GM23338 (cell line): ENCODE measurements at regions not wholly inside any gene's neighbourhood (a gene's known extent, or its start where the extent isn't known, plus 50 kb on each side); places are given as distances from the start of the nearest gene placed in this dataset.

Source experiments
- ATAC-seq: fragments of 200-7000 bp; cut with Tn5 transposase; 3 replicates; pipeline ENCODE4 v1.9.1; 2020
- DNase-seq: peaks from one replicate; pipeline ENCODE4 v3.0.0-alpha.2; 2015; ENCODE audit warnings: low spot score
- H2AFZ ChIP-seq: fragments of 200-600 bp; sonication (generic); 2 replicates; pipeline ENCODE4 v1.8.0; 2016; ENCODE audit warnings: antibody characterized with exemption, mild to moderate bottlenecking, moderate library complexity
- H3F3A ChIP-seq: fragments of 200-600 bp; sonication (generic); replicated peaks from 2 replicates; pipeline ENCODE4 v1.8.0; 2017; ENCODE audit warnings: antibody characterized with exemption, mixed run types, low read depth
- H3K27ac ChIP-seq: fragments of 200-600 bp; sonication (generic); 2 replicates; pipeline ENCODE4 v1.6.1; 2016; ENCODE audit warnings: low read depth
- H3K27me3 ChIP-seq: fragments of 200-600 bp; sonication (generic); 2 replicates; pipeline ENCODE4 v1.8.0; 2016; ENCODE audit warnings: mild to moderate bottlenecking, mixed run types, moderate library complexity; ENCODE audit not compliant: insufficient read depth
- H3K36me3 ChIP-seq: fragments of 200-600 bp; sonication (generic); 2 replicates; pipeline ENCODE4 v1.8.0; 2016; ENCODE audit warnings: mild to moderate bottlenecking; ENCODE audit not compliant: insufficient read depth
- H3K4me1 ChIP-seq: fragments of 200-600 bp; sonication (generic); 2 replicates; pipeline ENCODE4 v1.8.0; 2016; ENCODE audit warnings: mild to moderate bottlenecking, moderate library complexity; ENCODE audit not compliant: insufficient read depth
- H3K4me2 ChIP-seq: fragments of 200-600 bp; sonication (generic); 2 replicates; pipeline ENCODE4 v1.7.1; 2017; ENCODE audit warnings: mixed run types
- H3K4me3 ChIP-seq: fragments of 200-600 bp; sonication (generic); 2 replicates; pipeline ENCODE4 v1.6.1; 2016; ENCODE audit warnings: mixed run types
- H3K79me2 ChIP-seq: fragments of 200-600 bp; sonication (generic); replicated peaks from 2 replicates; pipeline ENCODE4 v1.8.0; 2017; ENCODE audit warnings: mild to moderate bottlenecking; ENCODE audit not compliant: insufficient read depth
- H3K9me2 ChIP-seq: fragments of 200-600 bp; sonication (generic); 2 replicates; pipeline ENCODE4 v1.8.0; 2017; ENCODE audit not compliant: insufficient read depth
- H4K20me1 ChIP-seq: fragments of 200-600 bp; sonication (generic); replicated peaks from 2 replicates; pipeline ENCODE4 v1.8.0; 2017; ENCODE audit warnings: mild to moderate bottlenecking; ENCODE audit not compliant: insufficient read depth
- H3K27ac Mint-ChIP-seq: 2 replicates; pipeline ENCODE4 v1.8.0; 2020; ENCODE audit warnings: inconsistent platforms, mild to moderate bottlenecking, moderate library complexity, mixed read lengths
- H3K27me3 Mint-ChIP-seq: 3 replicates; pipeline ENCODE4 v1.8.0; 2022; ENCODE audit warnings: low read depth, mild to moderate bottlenecking, moderate library complexity, mixed read lengths, inconsistent platforms; ENCODE audit not compliant: insufficient read depth, poor library complexity
- H3K36me3 Mint-ChIP-seq: 3 replicates; pipeline ENCODE4 v1.8.0; 2021; ENCODE audit warnings: low read depth, mild to moderate bottlenecking, inconsistent platforms, moderate library complexity, mixed read lengths
- H3K4me1 Mint-ChIP-seq: 3 replicates; pipeline ENCODE4 v1.8.0; 2020; ENCODE audit warnings: mild to moderate bottlenecking, inconsistent platforms, mixed read lengths
- H3K4me3 Mint-ChIP-seq: 3 replicates; pipeline ENCODE4 v1.8.0; 2021; ENCODE audit warnings: moderate library complexity, mild to moderate bottlenecking, inconsistent platforms, mixed read lengths
- H3K9me3 Mint-ChIP-seq: 3 replicates; pipeline ENCODE4 v1.8.0; 2020; ENCODE audit warnings: moderate library complexity, mild to moderate bottlenecking, inconsistent platforms, mixed read lengths
- CREB1 ChIP-seq: fragments of 250-450 bp; sonication (Bioruptor Pico); IDR thresholded peaks from 2 replicates; pipeline ENCODE4 v1.5.0; 2020; ENCODE audit warnings: low read depth, mild to moderate bottlenecking, moderate library complexity
- EZH2 ChIP-seq: fragments of 200-600 bp; sonication (generic); IDR thresholded peaks from one replicate; pipeline ENCODE4 v1.8.0; 2017; ENCODE audit warnings: antibody characterized with exemption, mild to moderate bottlenecking, low read depth; ENCODE audit not compliant: unreplicated experiment
- JUNB ChIP-seq: IDR thresholded peaks from one replicate; pipeline ENCODE4 v1.6.1; 2016; ENCODE audit warnings: antibody characterized with exemption; ENCODE audit not compliant: unreplicated experiment
- NANOG ChIP-seq: IDR thresholded peaks from 2 replicates; pipeline ENCODE4 v1.6.1; 2016; ENCODE audit warnings: antibody characterized with exemption, borderline replicate concordance
- POLR2AphosphoS5 ChIP-seq: IDR thresholded peaks from 2 replicates; pipeline ENCODE4 v1.6.1; 2016; ENCODE audit warnings: antibody characterized with exemption, low read depth
- REST ChIP-seq: IDR thresholded peaks from one replicate; pipeline ENCODE4 v1.6.1; 2018; ENCODE audit warnings: antibody characterized with exemption; ENCODE audit not compliant: unreplicated experiment
- STAT1 ChIP-seq: IDR thresholded peaks from one replicate; pipeline ENCODE4 v1.6.1; 2016; ENCODE audit warnings: antibody characterized with exemption; ENCODE audit not compliant: unreplicated experiment
- ZNF114 ChIP-seq: fragments of 250-450 bp; sonication (Bioruptor Pico); IDR thresholded peaks from 2 replicates; pipeline ENCODE4 v1.5.0; 2020; ENCODE audit warnings: mild to moderate bottlenecking, moderate library complexity
- ZNF331 ChIP-seq: fragments of 250-450 bp; sonication (Bioruptor Pico); IDR thresholded peaks from 2 replicates; pipeline ENCODE4 v1.5.0; 2020; ENCODE audit warnings: low read depth, mild to moderate bottlenecking, moderate library complexity
- ZNF462 ChIP-seq: fragments of 250-450 bp; sonication (Bioruptor Pico); IDR thresholded peaks from 2 replicates; pipeline ENCODE4 v1.5.0; 2020; ENCODE audit warnings: mild to moderate bottlenecking, moderate library complexity
- TF ChIP-seq, protein P1 (sequence below): IDR thresholded peaks from 2 replicates; pipeline ENCODE4 v1.6.1; 2016; ENCODE audit warnings: antibody characterized with exemption

DNA sequence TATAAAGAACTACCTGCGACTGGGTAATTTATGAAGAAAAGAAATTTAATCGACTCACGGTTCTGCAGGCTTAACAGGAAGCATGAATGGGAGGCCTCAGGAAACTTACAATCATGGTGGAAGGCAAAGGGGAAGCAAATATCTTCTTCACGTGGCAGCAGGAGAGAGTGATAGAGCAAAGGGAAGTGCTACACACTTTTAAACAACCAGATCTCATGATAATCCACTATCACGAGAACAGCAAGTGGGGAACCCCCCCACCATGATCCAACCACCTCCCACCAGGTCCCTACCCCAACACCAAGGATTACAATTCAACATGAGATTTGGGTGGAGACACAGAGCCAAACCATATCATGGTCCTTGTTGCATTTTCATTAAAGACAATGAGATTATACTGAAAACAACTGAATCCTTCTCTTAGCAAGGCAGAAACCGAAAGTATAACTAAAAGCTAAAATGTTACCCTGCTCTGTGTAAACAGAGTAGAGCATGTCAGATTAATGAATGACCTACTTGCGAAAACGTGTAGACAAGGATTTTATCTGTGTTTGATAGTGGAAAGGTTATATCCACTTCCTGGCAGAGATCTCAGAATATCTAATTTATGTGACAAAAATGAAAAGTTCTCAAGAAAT lies 60.1 kb upstream of the RBBP8 start:
- Histone ChIP-seq H3F3A (no peaks in the 10 kb centered on the region), H3K36me3 (no peaks in the 10 kb centered on the region), H2AFZ (no peak overlapping the region; the same call in 1 of the 2 replicates), H3K79me2 (no peaks in the 10 kb centered on the region), H3K4me2 (no peak overlapping the region), H3K9me2 (no peaks in the 10 kb centered on the region), H3K4me3 (no peak overlapping the region), H3K4me1 (no peaks in the 10 kb centered on the region), H4K20me1 (no peaks in the 10 kb centered on the region), H3K27me3 (no peaks in the 10 kb centered on the region), H3K27ac (no peak overlapping the region)
- TF ChIP-seq CREB1 (CRISPR knock-in tag) = no peak
- no peak for TF ChIP-seq ZNF114 (CRISPR knock-in tag)
- H3K27ac Mint-ChIP-seq = no peak overlapping the region
- DNase-seq = no peak
- H3K4me3 Mint-ChIP-seq = no peak overlapping the region
- no peaks in the 10 kb centered on the region for H3K36me3 Mint-ChIP-seq
- no peaks in the 10 kb centered on the region for H3K27me3 Mint-ChIP-seq
- no peaks in the 10 kb centered on the region for H3K9me3 Mint-ChIP-seq
- H3K4me1 Mint-ChIP-seq = peaks cover 10% of the 10 kb centered on the region; the same call in 2 of the 3 replicates
- ATAC-seq = no peak

DNA sequence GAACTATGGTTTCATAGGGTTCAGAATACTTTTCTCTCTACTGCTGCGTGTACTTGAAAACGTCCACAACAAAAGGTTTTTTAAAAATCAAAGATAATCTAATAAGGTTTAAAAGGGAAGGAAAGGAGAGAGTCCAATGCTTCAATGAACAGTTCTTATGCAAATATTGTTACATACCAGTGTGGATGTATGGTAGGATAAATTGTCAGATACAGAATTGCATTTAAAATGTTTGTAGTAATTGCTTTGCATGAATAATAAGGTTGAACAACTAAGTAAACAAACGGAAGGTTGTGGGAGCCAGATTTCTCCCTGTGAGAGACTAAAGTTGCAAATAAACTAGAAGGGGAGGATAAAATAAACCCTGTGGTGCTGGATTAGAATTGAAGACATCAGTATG lies 53.8 kb upstream of the RBBP8 start:
- Histone ChIP-seq H3K36me3 (no peaks in the 10 kb centered on the region), H3F3A (no peaks in the 10 kb centered on the region), H3K79me2 (no peaks in the 10 kb centered on the region), H3K27me3 (no peaks in the 10 kb centered on the region), H2AFZ (no peak overlapping the region), H3K27ac (no peak overlapping the region), H3K4me3 (no peak overlapping the region), H3K4me2 (no peak overlapping the region), H4K20me1 (no peaks in the 10 kb centered on the region), H3K9me2 (no peaks in the 10 kb centered on the region), H3K4me1 (peaks cover 5% of the 10 kb centered on the region; the same call in 1 of the 2 replicates)
- Mint-ChIP-seq H3K4me1 (peaks cover 20% of the 10 kb centered on the region), H3K4me3 (no peak overlapping the region), H3K27me3 (no peaks in the 10 kb centered on the region), H3K27ac (no peak overlapping the region), H3K9me3 (0 out of 3 replicates have a peak, but pooled peaks cover under 1% of the 10 kb centered on the region), H3K36me3 (no peaks in the 10 kb centered on the region)
- DNase-seq (no peak), ATAC-seq (no peak)
- TF ChIP-seq NANOG (no peak), ZNF114 (CRISPR knock-in tag) (no peak), EZH2 (no peak), STAT1 (no peak), POLR2AphosphoS5 (no peak), CREB1 (CRISPR knock-in tag) (no peak), JUNB (no peak), ZNF462 (CRISPR knock-in tag) (no peak), REST (no peak), ZNF331 (CRISPR knock-in tag) (no peak)
- TF ChIP-seq, protein P1, sequence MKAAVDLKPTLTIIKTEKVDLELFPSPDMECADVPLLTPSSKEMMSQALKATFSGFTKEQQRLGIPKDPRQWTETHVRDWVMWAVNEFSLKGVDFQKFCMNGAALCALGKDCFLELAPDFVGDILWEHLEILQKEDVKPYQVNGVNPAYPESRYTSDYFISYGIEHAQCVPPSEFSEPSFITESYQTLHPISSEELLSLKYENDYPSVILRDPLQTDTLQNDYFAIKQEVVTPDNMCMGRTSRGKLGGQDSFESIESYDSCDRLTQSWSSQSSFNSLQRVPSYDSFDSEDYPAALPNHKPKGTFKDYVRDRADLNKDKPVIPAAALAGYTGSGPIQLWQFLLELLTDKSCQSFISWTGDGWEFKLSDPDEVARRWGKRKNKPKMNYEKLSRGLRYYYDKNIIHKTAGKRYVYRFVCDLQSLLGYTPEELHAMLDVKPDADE = no peak
